ENCODE measurements at regions not wholly inside any gene's neighbourhood (a gene's known extent, or its start where the extent isn't known, plus 50 kb on each side); places are given as distances from the start of the nearest gene placed in this dataset.

DNA sequence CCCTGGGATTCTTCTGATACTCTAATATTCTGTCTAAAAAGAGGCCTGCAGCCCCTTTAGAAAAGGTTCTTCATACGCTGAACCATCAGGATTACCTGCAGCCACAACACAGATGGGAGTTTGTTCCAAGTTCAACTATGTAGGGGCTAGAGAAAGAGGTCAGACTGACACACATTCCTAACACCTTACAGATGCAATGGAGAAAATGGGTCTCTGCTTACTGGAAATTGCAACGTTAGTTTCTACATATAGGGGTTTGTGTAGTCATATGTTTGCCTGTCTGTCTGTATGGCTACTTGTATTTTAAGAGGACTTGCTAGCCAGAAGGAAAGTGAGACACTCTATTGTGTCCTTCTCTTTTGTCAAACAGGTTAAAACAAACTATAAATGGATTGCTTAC lies 618.5 kb downstream of the INHBA start:
- ChIA-PET POLR2A (no interaction called here), CTCF (no interaction called here)
- Mint-ChIP-seq H3K4me1 (no peaks in the 10 kb centered on the region), H3K27ac (no peak overlapping the region), H3K9me3 (ENCODE audit: insufficient read depth) (no peaks in the 10 kb centered on the region), H3K4me3 (no peak overlapping the region), H3K27me3 (no peaks in the 10 kb centered on the region)
- no peak for TF ChIP-seq EZH2 (IDR thresholded peaks at IDR 0.05; ENCODE audit: borderline replicate concordance, insufficient read depth, low read depth, low read length, poor library complexity, severe bottlenecking)
- no peak for TF ChIP-seq CTCF (IDR thresholded peaks at IDR 0.05)
- Histone ChIP-seq H3K4me2 (replicated peaks; ENCODE audit: low read depth, low read length, poor library complexity, severe bottlenecking) (no peak overlapping the region), H3K9me3 (ENCODE audit: control extremely low read depth in 1 of 3, control insufficient read depth in 2 of 3, insufficient read depth in 1 of 3, low read length in 2 of 3) (no peaks in the 10 kb centered on the region), H4K20me1 (ENCODE audit: control insufficient read depth, insufficient read depth, low read length, poor library complexity, severe bottlenecking) (no peaks in the 10 kb centered on the region), H3K9ac (ENCODE audit: low read length) (no peak overlapping the region), H3K4me3 (ENCODE audit: control extremely low read depth in 1 of 5, extremely low read depth in 1 of 5, insufficient read depth in 1 of 5, low read depth in 2 of 5, low read length in 4 of 5) (no peak overlapping the region), H3K4me1 (ENCODE audit: control insufficient read depth in 2 of 2, insufficient read depth in 2 of 2, low read length in 2 of 2) (no peaks in the 10 kb centered on the region), H3K27me3 (replicated peaks in 1 of 4; ENCODE audit: control extremely low read depth in 1 of 4, control insufficient read depth in 3 of 4, insufficient read depth in 4 of 4, low read length in 3 of 4) (no peaks in the 10 kb centered on the region), H2AFZ (ENCODE audit: insufficient read depth, low read depth, low read length, poor library complexity, severe bottlenecking) (no peak overlapping the region), H3K36me3 (replicated peaks in 1 of 2; ENCODE audit: control extremely low read depth in 1 of 2, control insufficient read depth in 1 of 2, extremely low read depth in 1 of 2, insufficient read depth in 2 of 2, low read length in 1 of 2) (no peaks in the 10 kb centered on the region), H3K27ac (ENCODE audit: low read length in 2 of 2) (no peak overlapping the region), H3K79me2 (ENCODE audit: control insufficient read depth, insufficient read depth, low read length) (no peaks in the 10 kb centered on the region)
- DNase-seq (no peak), ATAC-seq (ENCODE audit: low read depth) (no peak)
- 100% methylated on average over 1 of the region's 2 CpGs for WGBS (ENCODE audit: insufficient coverage)
- intact Hi-C loops (cut with micrococcal nuclease), result no loop called here

DNA sequence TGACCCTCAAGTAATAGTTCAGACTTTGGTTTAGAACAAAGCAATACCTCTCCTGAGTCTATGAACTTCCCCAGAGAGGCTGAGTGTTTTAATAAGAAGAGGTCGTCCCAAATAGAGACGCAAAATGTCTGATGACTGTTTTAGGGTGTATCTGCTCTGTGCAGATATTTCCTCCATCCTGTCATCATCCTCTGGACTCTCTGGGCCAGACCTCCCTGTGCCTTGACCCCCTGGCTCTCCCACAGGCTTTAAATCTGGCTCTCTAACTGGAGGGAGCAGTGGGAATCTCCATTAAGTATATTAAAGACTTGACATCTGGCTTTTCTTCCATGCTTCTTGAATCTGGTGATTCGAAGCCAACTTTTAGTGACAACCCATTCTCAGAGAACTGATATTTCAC lies 633.3 kb downstream of the INHBA start:
- CTCF ChIA-PET, result no interaction called here
- DNase-seq, result no peak
- H3K4me3 ChIP-seq (ENCODE audit: control extremely low read depth in 1 of 5, extremely low read depth in 1 of 5, insufficient read depth in 1 of 5, low read depth in 2 of 5, low read length in 4 of 5), result no peak overlapping the region
- Mint-ChIP-seq H3K9me3 (ENCODE audit: insufficient read depth) (no peaks in the 10 kb centered on the region), H3K27ac (no peak overlapping the region), H3K4me1 (no peaks in the 10 kb centered on the region), H3K4me3 (no peak overlapping the region), H3K27me3 (no peaks in the 10 kb centered on the region)
- no CpG with 5 or more reads among the region's 3 CpGs for WGBS (ENCODE audit: insufficient coverage)
- H3K27me3 ChIP-seq (replicated peaks in 1 of 4; ENCODE audit: control extremely low read depth in 1 of 4, control insufficient read depth in 3 of 4, insufficient read depth in 4 of 4, low read length in 3 of 4), result no peaks in the 10 kb centered on the region
- H3K9me3 ChIP-seq (ENCODE audit: control extremely low read depth in 1 of 3, control insufficient read depth in 2 of 3, insufficient read depth in 1 of 3, low read length in 2 of 3), result no peaks in the 10 kb centered on the region
- ATAC-seq (ENCODE audit: low read depth), result no peak
- H3K9ac ChIP-seq (ENCODE audit: low read length), result no peak overlapping the region
- H3K36me3 ChIP-seq (replicated peaks in 1 of 2; ENCODE audit: control extremely low read depth in 1 of 2, control insufficient read depth in 1 of 2, extremely low read depth in 1 of 2, insufficient read depth in 2 of 2, low read length in 1 of 2), result no peaks in the 10 kb centered on the region
- H4K20me1 ChIP-seq (ENCODE audit: control insufficient read depth, insufficient read depth, low read length, poor library complexity, severe bottlenecking), result no peaks in the 10 kb centered on the region
- no peaks in the 10 kb centered on the region for H3K79me2 ChIP-seq (ENCODE audit: control insufficient read depth, insufficient read depth, low read length)
- H3K4me1 ChIP-seq (ENCODE audit: control insufficient read depth in 2 of 2, insufficient read depth in 2 of 2, low read length in 2 of 2), result no peaks in the 10 kb centered on the region
- intact Hi-C loops (cut with micrococcal nuclease), result no loop called here
- no peak overlapping the region for H3K4me2 ChIP-seq (replicated peaks; ENCODE audit: low read depth, low read length, poor library complexity, severe bottlenecking)
- no peak for TF ChIP-seq CTCF (IDR thresholded peaks at IDR 0.05)
- no peak for TF ChIP-seq EZH2 (IDR thresholded peaks at IDR 0.05; ENCODE audit: borderline replicate concordance, insufficient read depth, low read depth, low read length, poor library complexity, severe bottlenecking)
- POLR2A ChIA-PET, result no interaction called here
- no peak overlapping the region for H3K27ac ChIP-seq (ENCODE audit: low read length in 2 of 2)
- H2AFZ ChIP-seq (ENCODE audit: insufficient read depth, low read depth, low read length, poor library complexity, severe bottlenecking), result no peak overlapping the region
